ENCODE measurements at regions not wholly inside any gene's neighbourhood (a gene's known extent, or its start where the extent isn't known, plus 50 kb on each side); places are given as distances from the start of the nearest gene placed in this dataset.

- Histone ChIP-seq H3K36me3 (ENCODE audit: control insufficient read depth in 4 of 4, insufficient read depth in 3 of 4, low read depth in 1 of 4, low read length in 3 of 4) (no peaks in the 10 kb centered on the region), H3K27ac (ENCODE audit: low read depth in 1 of 2, low read length in 2 of 2) (no peak overlapping the region), H3K4me1 (ENCODE audit: control insufficient read depth in 4 of 4, insufficient read depth in 4 of 4, low read length in 3 of 4) (no peaks in the 10 kb centered on the region), H3K9ac (ENCODE audit: low read depth in 1 of 2, low read length in 2 of 2) (no peak overlapping the region), H3K4me3 (ENCODE audit: low read depth in 1 of 3, low read length in 3 of 3) (no peak overlapping the region), H3K9me3 (ENCODE audit: control insufficient read depth in 4 of 4, low read length in 3 of 4) (no peaks in the 10 kb centered on the region), H3K27me3 (ENCODE audit: control insufficient read depth in 4 of 4, insufficient read depth in 4 of 4, low read length in 3 of 4) (no peaks in the 10 kb centered on the region)
- TF ChIP-seq MAX (IDR thresholded peaks at IDR 0.05) (no peak), HNF4A (conservative IDR thresholded peaks at IDR 0.05) (no peak), ATF3 (IDR thresholded peaks at IDR 0.05) (no peak)
- no peak for DNase-seq (ENCODE audit: low spot score)
- WGBS: 93% methylated on average over 2 of the region's 2 CpGs
Observed at GRCh38 chr1:34452451-34452850, 275.7 kb downstream of the C1orf94 start.

GRCh38 chr1:34455121-34455520 is 278.4 kb downstream of the C1orf94 start:
- DNase-seq (ENCODE audit: low spot score): no peak
- H3K4me3 ChIP-seq (ENCODE audit: low read depth in 1 of 3, low read length in 3 of 3): no peak overlapping the region
- no peak for TF ChIP-seq NR2F2 (IDR thresholded peaks at IDR 0.05)
- TF ChIP-seq SP1 (IDR thresholded peaks at IDR 0.05): no peak
- no peak for TF ChIP-seq TAF1 (conservative IDR thresholded peaks at IDR 0.05)
- TF ChIP-seq ATF3 (IDR thresholded peaks at IDR 0.05): no peak
- TF ChIP-seq HNF4G (IDR thresholded peaks at IDR 0.05): no peak
- no peak for TF ChIP-seq EGR1 (IDR thresholded peaks at IDR 0.05; ENCODE audit: low read depth in 2 of 2)
- no peak for TF ChIP-seq ZBTB33 (IDR thresholded peaks at IDR 0.05)
- TF ChIP-seq RAD21 (IDR thresholded peaks at IDR 0.05): no peak
- TF ChIP-seq GABPA (IDR thresholded peaks at IDR 0.05 in 1 of 2, conservative IDR thresholded peaks at IDR 0.05 in 1 of 2): no peak
- TF ChIP-seq REST (IDR thresholded peaks at IDR 0.05): no peak
- no peak for TF ChIP-seq HNF4A (conservative IDR thresholded peaks at IDR 0.05)
- TF ChIP-seq RXRA (IDR thresholded peaks at IDR 0.05): no peak
- no peak for TF ChIP-seq MAX (IDR thresholded peaks at IDR 0.05)
- no peak for TF ChIP-seq FOXA2 (IDR thresholded peaks at IDR 0.05)
- H3K27me3 ChIP-seq (ENCODE audit: control insufficient read depth in 4 of 4, insufficient read depth in 4 of 4, low read length in 3 of 4): no peaks in the 10 kb centered on the region
- no peaks in the 10 kb centered on the region for H3K9me3 ChIP-seq (ENCODE audit: control insufficient read depth in 4 of 4, low read length in 3 of 4)
- H3K36me3 ChIP-seq (ENCODE audit: control insufficient read depth in 4 of 4, insufficient read depth in 3 of 4, low read depth in 1 of 4, low read length in 3 of 4): no peaks in the 10 kb centered on the region
- H3K4me1 ChIP-seq (ENCODE audit: control insufficient read depth in 4 of 4, insufficient read depth in 4 of 4, low read length in 3 of 4): no peaks in the 10 kb centered on the region
- 79% methylated on average over 7 of the region's 7 CpGs for WGBS
- H3K9ac ChIP-seq (ENCODE audit: low read depth in 1 of 2, low read length in 2 of 2): no peak overlapping the region
- H3K27ac ChIP-seq (ENCODE audit: low read depth in 1 of 2, low read length in 2 of 2): no peak overlapping the region

Data from liver (tissue), 7 donors.